ENCODE measurements at regions not wholly inside any gene's neighbourhood (a gene's known extent, or its start where the extent isn't known, plus 50 kb on each side); places are given as distances from the start of the nearest gene placed in this dataset.
"Not testable (repeated sequence)": the region's sequence is repeated elsewhere in the genome, so short reads cannot be mapped to it uniquely, and the experiment has no call there.

DNA sequence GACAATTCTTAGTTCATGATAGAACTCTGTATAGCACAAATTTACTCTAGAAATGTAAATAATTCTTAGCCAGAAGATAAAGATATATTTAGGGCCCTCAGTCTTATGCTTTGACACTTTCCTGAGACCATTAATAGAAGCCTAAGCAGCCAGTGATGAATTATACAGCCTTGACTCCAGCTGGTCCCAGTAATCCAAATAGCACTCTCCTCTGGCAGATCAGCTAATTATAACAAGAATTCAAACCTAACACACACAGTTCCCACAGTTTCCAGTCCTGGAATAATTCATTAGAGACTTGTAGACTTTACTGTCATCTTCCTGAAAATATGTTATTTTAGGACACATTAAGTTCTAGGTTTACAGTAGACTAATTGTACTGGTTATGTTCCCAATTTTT lies 50.4 kb downstream of the SHOC1 start:
- DNase-seq (ENCODE audit: low read depth, low spot score) = no peak

DNA sequence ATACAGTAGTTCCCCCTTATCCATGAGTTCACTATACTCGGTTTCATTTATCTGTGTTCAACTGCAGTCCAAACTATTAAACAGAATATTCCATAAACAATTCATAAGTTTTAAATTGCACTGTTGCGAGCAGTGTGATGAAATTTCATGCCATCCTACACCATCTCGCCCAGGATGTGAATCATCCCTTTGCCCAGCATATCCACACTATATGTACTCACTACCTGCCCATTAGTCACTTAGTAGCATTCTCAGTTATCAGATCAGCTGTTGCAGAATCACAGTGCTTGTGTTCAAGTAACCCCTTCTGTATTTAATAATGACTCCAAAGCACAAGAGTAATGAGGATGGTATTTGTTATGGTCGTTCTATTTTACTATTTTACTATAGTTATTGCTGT lies 51.5 kb downstream of the SHOC1 start:
- DNase-seq (ENCODE audit: low read depth, low spot score) = no peak

DNA sequence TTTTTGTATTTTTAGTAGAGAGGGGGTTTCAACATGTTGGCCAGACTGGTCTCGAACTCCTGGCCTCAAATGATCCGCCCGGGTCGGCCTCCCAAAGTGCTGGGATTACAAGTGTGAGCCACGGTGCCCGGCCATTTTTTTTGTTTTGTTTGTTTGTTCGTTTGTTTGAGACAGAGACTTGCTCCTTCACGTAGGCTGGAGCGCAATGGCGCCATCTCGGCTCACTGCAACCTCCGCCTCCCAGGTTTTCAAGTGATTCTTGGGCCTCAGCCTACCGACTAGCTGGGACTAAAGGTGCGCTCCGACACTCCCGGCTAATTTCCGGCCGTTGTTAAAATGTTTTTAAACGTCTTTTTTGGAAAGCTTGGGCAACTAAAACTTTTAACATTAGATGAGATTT lies 54.0 kb downstream of the SHOC1 start:
- DNase-seq (ENCODE audit: low read depth, low spot score) = peak; percentile 15

DNA sequence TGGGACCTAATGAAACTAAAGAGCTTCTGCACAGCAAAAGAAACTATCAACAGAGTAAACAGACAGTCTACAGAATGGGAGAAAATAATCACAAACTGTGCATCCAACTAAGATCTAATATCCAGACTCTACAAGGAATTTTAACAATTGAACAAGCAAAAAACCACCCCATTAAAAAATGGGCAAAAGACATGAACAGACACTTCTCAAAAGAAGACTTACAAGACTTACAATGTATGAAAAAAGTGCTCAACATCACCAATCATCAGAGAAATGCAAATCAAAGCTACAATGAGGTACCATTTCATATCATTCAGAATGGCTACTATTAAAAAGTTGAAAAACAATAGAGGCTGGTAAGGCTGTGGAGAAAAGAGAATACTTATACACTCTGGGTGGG lies 58.0 kb downstream of the SHOC1 start:
- no peak for DNase-seq (ENCODE audit: low read depth, low spot score)

DNA sequence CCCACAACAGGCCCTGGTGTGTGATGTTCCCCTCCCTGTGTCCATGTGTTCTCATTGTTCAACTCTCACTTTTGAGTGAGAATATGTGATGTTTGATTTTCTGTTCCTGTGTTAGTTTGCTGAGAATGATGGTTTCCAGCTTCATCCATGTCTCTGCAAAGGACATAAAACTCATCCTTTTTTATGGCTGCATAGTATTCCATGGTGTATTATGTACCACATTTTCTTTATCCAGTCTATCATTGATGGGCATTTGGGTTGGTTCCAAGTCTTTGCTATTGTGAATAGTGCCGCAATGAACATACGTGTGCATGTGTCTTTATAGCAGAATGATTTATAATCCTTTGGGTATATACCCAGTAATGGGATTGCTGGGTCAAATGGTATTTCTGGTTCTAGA lies 59.4 kb downstream of the SHOC1 start:
- not testable (repeated sequence) for DNase-seq (ENCODE audit: low read depth, low spot score)

DNA sequence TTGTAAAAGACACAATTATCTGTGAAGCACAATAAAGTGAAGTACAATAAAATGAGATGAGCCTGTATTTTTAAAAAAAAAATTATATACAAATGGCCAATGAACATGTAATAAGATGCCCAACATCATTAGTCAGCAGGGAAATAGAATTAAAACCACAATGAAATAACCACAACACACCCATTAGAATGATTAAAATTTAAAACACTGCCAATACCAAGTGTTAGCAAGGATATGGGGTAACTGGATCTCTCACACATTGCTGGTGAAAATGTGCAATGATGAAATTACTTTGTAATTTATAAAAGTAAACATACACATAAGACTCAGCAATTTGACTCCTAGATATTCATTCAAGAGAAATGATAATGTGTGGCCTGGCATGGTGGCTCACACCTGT lies 62.8 kb downstream of the SHOC1 start:
- no peak for DNase-seq (ENCODE audit: low read depth, low spot score)

DNA sequence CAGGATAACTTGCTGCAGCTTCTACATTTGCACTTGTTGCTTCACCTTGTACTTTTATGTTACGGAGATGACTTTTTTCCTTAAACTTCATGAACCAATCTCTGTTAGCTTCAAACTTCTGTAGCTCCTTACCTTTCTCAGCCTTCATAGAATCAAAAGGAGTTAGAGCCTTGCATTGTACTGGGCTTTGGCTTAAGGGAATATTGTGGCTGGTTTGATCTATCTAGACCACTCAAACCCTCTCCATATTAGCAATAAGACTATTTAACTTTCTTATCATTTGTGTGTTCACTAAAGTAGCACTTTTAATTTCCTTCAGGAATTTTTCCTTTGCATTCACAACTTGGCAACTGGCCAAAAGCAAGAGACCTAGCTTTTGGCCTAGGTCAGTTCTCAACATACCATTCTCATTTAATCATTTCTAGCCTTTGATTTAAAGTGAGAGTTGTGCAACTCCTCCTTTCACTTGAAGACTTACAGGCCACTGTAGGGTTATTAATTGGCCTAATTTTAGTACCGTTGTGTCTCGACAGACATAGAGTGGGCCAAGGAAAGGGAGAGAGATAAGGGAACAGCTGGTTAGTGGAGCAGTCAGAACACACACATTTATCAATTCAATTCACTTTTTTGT lies 63.7 kb downstream of the SHOC1 start:
- DNase-seq (ENCODE audit: low read depth, low spot score) = no peak

DNA sequence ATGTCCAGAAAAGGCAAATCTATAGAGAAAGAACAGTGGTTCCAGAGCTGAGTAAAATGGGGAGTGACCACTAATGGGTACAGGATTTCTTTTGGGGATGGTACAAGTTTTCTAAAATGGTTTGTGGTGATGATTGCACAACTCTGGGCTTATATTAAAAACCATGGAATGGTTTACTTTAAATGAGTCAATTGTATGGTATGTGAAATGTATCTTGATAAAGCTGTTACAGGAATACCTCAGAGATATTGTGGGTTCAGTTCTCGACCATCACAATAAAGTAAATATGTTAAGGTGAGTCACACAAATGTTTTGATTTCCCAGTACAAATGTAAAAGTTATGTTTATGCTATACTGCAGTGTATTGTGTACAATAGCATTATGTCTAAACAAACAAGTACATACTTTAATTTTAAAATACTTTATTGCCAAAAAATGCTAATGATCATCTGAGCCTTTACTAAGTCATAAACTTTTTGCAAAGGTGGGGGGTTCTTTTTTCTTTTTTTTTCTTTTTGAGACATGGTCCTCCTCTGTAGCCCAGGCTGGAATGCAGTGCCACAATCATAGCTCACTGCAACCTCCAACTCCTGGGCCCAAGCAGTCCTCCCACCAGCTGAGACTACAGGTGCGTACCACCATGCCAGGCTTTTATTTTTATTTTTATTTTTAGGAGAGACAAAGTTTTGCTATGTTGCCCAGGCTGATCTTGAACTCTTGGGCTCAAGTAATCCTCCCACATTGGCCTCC lies 65.9 kb downstream of the SHOC1 start:
- no peak for DNase-seq (ENCODE audit: low read depth, low spot score)

DNA sequence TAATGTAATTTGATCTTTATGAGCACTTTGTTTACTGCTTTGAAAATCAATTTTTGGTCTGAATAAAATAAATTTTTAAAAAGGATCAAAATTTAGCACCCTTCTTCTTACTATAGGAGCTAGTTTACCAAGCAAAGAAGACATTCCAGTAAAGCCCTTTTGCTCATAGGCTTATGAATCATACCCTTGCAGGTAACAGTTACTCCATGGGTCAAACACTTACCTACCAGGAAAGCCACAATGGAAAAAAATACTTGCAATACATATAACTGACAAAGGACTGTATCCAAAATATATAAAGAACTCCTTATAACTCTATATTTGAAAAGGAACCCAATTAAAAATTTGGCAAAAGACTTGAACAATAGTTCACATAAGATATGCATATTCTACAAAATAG lies 66.6 kb downstream of the SHOC1 start:
- no peak for DNase-seq (ENCODE audit: low read depth, low spot score)

DNA sequence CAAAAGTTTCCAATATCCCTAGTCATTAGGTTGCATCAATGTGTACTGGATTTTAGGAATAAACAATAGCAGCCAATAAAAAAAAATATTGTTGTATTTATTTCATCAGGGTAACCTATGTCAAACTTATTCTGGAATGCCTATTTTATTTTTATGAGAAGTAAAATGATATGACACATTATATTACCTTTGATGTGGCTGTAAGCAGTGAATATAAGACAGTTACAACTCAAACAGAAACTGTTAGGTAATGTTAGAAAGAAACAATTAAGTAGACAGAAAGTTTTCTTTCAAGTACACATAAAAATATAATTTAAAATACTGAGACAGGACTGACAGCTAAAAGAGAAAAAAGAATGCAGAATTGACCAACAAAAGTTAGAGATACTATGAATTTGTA lies 65.5 kb downstream of the GNG10 start:
- no peak for DNase-seq (ENCODE audit: low read depth, low spot score)

DNA sequence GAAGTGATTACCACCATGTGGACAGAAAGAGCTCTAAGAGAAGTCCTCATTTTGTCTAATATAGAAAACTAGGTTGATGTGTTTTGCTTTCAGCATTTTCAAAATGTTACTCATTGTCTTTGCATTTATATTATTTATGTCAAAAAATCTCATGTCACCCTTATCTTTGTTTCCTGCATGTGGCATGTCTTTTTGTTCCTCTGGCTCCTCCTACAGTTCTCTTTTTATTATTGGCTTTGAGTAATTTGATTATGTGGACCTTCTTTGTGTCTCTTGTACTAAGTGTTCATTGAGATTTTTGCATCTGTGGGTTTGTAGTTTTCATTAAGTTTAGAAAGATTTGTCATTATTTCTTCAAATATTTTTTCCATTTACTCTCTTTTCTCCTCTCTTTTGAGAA lies 58.8 kb downstream of the GNG10 start:
- no peak for DNase-seq (ENCODE audit: low read depth, low spot score)

Measured in iPS DF 19.7 (cell line).